ENCODE measurements at regions not wholly inside any gene's neighbourhood (a gene's known extent, or its start where the extent isn't known, plus 50 kb on each side); places are given as distances from the start of the nearest gene placed in this dataset.
"Not testable (repeated sequence)": the region's sequence is repeated elsewhere in the genome, so short reads cannot be mapped to it uniquely, and the experiment has no call there.

DNA sequence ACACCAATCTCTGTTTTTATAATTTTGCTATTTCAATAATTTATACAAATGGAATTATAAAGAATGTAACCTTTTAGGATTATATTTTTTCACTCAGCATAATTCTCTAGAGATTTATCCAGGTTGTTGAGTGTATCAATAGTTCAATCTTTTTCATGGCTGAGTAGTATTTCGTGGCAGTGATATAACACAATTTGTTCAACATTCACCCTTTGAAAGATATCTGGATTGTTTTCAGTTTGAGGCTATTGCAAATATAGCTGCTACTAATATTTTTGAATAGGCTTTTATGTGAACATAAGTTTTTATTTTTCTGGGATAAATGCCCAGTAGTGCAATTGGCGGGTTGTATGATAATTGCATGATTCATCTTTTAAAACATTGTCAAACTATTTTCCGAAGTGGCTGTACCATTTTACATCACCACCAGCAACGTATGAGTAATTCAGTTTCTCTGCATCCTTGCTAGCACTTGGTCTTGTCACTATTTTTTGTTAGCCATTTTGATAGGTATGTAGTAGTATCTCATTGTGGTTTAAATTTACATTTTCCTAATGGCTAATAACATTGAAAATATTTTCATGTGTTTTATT, 55.6 kb upstream of the ABCD3 start:
- no peak for DNase-seq (ENCODE audit: low read depth)

DNA sequence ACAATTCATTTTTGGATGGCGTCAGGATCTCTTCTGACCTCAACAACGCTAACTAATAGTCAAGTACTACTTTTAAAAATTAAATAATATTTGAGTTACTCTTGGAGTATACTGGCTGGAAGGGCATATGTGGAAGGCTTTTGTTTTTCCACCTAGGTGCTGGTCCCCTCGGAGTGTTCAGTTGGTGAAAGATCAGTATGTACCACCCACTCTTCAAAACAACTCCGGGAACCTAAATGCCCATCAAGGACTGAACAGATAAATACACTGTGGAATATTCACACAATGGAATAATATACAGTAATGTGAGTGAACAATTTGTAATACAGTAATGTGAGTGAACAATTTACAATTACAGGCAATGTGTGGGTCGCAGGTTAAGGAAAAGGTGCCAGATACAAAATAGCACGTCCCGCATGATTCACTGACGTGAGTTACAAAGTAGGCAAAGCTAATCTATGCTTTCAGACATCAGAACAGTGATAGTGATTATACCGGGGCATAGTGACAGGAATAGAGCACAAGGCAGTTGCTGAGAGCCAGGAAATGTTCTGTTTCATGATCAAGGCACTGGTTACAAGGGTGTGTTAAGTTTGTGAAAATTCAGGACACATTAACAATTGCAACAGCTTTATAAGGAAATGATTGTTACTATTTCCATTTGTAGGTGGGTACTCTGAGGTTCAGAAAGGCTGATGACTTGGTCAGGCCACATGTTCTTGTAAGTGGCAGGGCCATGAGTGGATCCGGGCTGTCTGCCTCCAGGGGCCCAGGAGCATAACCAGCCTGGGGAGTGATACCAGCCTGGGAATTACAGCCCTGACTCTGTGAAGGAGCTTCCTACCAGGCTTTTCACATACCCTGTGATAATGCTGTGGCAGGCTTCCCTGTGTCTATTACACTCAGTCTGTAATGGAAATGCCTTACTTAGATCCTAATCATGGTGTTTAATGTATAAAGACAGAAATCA, 59.3 kb upstream of the ABCD3 start:
- no peak for DNase-seq (ENCODE audit: low read depth)

- no peak for DNase-seq (ENCODE audit: low read depth)
Observed at GRCh38 chr1:94357661-94358060, 60.5 kb upstream of the ABCD3 start.

- DNase-seq (ENCODE audit: low read depth) = no peak
Observed at GRCh38 chr1:94355485-94355980, 62.7 kb upstream of the ABCD3 start.

GRCh38 chr1:94351481-94351880, 66.7 kb upstream of the ABCD3 start:
- DNase-seq (ENCODE audit: low read depth) = no peak

DNA sequence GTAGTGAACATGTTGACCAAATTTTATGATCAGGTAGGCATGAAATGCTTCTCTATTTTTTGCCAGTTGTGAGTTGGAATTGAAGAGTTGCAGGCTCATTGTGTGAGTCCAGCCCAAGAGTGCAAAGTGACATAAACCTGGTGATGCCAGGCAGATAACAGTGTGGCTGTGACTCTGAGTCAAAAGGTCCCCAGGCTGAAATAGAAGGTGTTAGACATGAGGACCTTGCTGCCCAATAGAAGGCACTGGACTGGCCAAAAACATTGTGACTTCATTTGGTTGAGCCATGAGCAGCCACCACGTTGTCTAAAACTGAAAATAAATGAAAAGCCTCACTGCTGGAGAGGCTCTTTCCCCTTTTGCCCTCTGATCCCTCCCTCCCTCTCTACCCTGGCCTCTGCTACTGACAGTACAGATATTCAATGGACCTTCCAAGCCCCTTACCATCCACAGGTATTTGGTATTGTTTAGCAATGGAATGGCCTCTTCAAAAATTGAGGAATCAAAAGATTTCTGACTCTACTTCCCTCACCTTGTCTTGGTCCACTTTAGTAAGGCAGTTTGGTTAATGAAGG, 67.8 kb upstream of the ABCD3 start:
- DNase-seq (ENCODE audit: low read depth) = no peak

DNA sequence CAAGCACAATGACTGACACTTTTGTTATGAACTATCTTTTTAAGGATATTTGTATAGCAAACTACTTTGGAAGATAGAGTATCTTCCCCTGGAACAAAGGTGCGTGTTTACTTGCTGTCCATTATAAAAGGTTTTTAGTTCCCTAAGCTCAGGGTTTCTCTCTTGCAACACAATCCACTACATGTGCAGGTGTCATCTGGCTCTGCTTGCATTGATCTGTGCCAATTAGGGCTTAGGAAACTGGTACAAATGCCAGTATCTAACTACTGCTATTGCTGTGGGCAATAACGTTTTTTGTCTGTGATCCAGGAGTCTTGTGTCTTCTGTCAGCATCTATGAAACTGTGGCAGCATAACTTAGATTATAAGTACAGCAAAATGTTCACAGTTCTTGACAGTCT, 68.3 kb upstream of the ABCD3 start:
- no peak for DNase-seq (ENCODE audit: low read depth)

DNA sequence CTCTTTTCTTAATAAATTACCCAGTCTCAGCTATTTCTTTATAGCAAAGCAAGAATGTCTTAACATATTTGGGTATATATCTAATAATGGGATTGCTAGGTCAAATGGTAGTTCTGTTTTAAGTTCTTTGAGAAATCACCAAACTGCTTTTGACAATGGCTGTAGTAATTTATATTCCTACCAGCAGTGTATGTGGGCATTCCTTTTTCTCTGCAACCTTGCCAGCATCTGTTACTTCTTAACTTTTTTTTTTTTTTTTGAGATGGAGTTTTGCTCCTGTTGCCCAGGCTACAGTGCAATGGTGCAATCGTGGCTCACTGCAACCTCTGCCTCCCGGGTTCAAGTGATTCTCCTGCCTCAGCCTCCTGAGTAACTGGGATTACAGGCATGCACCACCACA, 69.8 kb upstream of the ABCD3 start:
- DNase-seq (ENCODE audit: low read depth) = not testable (repeated sequence)

DNA sequence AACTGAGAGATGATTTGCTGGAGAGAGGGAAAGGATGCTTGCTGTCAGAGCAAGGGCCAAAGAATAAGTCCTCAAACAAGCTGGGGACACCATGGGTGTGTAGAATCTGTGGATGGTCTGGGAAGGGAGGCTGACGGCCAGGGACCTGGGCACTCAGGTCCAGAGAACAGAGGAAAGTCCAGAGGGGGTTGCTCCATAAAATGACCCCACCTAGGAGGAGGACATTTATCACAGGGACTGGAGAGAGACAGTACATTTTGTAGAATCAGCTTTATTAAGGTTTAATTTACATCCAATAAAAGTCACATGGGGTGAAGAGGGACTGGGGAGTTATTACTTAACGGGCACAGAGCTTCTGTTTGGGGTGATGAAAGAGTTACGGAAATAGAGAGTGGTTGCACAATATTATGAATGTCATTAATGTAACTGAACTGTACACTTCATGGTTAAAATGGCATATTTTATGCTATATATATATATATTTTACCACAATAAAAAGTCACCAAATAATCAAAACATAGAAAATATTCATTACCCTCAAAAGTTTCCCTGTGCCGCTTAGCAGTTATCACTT, 73.0 kb upstream of the ABCD3 start:
- DNase-seq (ENCODE audit: low read depth) = no peak

DNA sequence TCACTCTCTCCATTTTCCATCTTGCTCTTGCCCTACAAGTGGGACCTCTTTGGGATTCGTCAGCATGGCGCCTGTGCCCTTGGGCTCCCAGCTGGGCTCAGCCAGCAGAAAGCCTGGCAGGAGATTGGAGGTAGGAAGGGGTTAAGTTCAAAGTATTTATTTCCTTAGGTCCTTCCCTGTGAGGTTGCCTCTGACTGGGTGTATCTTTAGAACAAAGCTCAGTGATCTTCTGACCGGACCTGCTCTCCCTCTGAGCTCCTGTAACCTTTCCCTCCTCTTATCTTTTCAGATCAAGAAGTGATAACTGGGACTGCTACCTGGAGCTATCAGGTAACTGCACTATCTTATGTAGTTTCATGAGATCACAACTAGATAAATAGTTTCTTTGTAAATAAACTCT, 75.8 kb upstream of the ABCD3 start:
- DNase-seq (ENCODE audit: low read depth) = no peak

DNA sequence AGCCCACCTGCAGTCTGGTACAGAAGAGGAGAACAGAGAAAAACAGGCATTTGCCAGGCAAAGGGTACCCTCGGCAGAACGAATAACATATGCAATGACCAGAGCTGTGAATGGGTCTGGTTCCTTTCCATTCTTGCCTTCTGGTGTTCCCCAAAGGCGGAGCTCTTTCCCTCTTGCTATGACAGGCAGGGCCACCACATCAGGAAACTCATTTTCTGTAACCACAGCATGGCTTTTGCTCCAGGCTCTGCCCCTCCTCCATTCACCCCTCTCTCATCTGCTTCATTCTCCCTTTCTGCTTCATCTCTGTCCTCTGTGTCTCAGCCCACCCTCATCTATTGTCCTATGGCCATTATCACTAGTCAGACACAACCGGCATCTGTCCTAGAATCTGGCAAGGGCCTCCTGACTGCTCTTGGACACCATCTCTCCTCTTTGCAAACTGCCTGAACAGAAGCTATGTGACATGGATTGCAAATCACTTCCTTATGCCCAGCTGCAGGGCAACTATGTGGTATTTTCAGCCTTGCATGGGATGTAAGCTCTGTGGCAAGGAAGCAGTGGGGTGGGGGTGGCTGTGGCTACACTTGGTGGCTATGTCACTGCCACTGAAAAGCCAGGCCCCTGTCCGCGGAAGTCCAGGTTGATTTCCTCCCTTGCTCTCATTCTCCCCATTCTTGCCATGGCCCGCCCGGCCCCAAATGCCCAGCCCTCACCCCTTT, 78.8 kb upstream of the ABCD3 start:
- no peak for DNase-seq (ENCODE audit: low read depth)

GRCh38 chr1:94336991-94337390, 81.2 kb upstream of the ABCD3 start:
- DNase-seq (ENCODE audit: low read depth) = no peak

DNA sequence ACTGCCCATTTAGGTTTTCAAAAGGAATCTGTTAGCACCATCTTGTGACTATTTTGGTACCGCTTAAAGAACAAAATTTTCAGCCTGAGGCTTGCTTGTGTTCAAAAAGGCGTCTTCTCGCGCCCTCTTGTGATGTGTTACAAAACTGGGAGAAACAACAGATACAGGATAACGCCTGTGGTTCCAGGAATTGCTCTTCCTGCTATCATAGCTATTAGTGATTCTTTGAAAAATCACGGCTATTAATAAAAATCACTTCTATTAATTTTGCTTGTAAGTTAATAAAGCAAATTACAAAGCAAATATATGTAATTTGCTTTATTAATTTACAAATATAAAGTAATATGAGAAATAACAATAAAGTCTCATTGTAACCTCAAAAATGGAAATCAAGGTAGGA, 82.2 kb upstream of the ABCD3 start:
- DNase-seq (ENCODE audit: low read depth) = peak; percentile 83

DNA sequence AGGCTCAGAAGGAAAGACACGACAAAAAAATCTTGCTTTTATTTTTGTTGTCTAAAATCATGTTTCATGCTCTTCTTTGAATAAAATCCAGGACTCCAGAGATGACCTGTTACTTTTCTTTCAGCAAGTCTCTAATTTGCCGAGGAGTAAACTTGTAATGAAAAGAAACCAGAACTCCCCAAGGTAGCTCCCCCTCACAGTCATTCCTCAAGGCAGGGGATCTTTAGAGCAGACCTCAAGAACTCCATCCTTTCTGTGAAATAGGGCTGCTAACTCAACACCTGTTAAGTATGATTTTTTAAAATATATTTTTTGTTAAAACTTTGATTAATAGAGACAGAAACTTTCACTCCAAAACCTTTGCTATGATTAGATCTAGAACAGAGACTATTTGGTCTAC, 82.7 kb upstream of the ABCD3 start:
- DNase-seq (ENCODE audit: low read depth) = no peak

- DNase-seq (ENCODE audit: low read depth) = no peak
Observed at GRCh38 chr1:94334764-94335163, 83.4 kb upstream of the ABCD3 start.

DNA sequence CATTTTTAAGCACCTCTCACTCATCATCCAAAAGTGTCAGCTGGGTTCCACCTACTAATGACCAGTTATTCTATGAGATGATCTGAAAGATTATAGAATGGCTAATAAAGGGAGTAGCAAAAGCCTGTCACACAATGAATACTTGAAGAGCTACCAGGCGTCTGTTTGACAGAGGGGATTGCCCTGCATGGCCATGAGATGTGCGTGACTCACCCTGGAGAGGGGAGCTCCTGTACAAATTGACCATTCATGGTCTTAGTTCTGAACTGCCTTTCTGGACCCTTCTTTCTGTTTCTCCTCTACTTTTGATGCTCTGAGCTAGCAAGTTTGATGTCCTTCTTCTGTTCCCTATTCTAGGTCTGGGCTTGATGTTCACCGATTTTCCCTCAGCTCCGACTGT, 85.2 kb upstream of the ABCD3 start:
- no peak for DNase-seq (ENCODE audit: low read depth)

- no peak for DNase-seq (ENCODE audit: low read depth)
Observed at GRCh38 chr1:94332516-94332915, 85.7 kb upstream of the ABCD3 start.

- DNase-seq (ENCODE audit: low read depth) = no peak
Observed at GRCh38 chr1:94329986-94330385, 88.2 kb upstream of the ABCD3 start.

- DNase-seq (ENCODE audit: low read depth) = no peak
Observed at GRCh38 chr1:94329276-94329675, 88.9 kb upstream of the ABCD3 start.

- DNase-seq (ENCODE audit: low read depth) = peak; percentile 47
Observed at GRCh38 chr1:94327001-94327690, 89.8 kb upstream of the ARHGAP29 start.

DNA sequence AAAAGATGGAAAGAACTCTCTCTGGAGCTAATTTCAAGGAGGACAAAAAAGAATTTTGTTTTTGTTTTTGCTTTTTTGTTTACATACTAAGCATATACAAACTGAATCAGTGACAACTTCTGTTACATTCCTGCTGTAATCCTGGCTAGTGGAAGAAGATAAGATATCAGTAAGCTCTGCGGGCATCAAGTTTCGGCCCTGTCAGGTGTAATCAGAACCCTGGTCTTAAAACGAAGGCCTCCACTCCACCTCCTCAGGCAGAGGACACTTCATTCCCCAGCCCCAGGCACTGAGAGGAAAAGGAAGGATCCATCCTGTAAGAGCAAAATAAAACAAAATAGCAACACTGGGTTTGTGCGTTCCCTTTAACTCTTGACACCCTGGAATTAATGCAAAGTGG, 88.9 kb upstream of the ARHGAP29 start:
- no peak for DNase-seq (ENCODE audit: low read depth)
